Calu3 (cell line): ENCODE measurements at regions not wholly inside any gene's neighbourhood (a gene's known extent, or its start where the extent isn't known, plus 50 kb on each side); places are given as distances from the start of the nearest gene placed in this dataset.

Source experiments
- BruUV-seq: library from RNA; stranded (reverse); fragments of 400-500 nt; replicated peaks from 2 replicates; lab custom pipeline; 2021; lab: Mats Ljungman, UMichigan
- CTCF ChIA-PET: fragments of 300-600 bp; sonication (Branson Sonifier 250); formaldehyde crosslinking; loops from one replicate; lab custom pipeline; 2022; ENCODE audit warnings: antibody characterized with exemption; lab: Charles Lee
- DNase-seq: peaks from one replicate; pipeline ENCODE4 v3.0.0; 2022
- H3K27ac Mint-ChIP-seq: one replicate; pipeline ENCODE4 v1.8.0; 2022; ENCODE audit warnings: mixed read lengths; ENCODE audit not compliant: unreplicated experiment
- H3K27me3 Mint-ChIP-seq: one replicate; pipeline ENCODE4 v1.8.0; 2022; ENCODE audit warnings: mixed read lengths; ENCODE audit not compliant: unreplicated experiment
- H3K36me3 Mint-ChIP-seq: one replicate; pipeline ENCODE4 v1.8.0; 2022; ENCODE audit warnings: mild to moderate bottlenecking, moderate library complexity, mixed read lengths; ENCODE audit not compliant: insufficient read depth, unreplicated experiment
- H3K4me1 Mint-ChIP-seq: one replicate; pipeline ENCODE4 v1.8.0; 2022; ENCODE audit warnings: mild to moderate bottlenecking, low read depth, mixed read lengths; ENCODE audit not compliant: unreplicated experiment
- H3K4me3 Mint-ChIP-seq: one replicate; pipeline ENCODE4 v1.8.0; 2022; ENCODE audit warnings: mild to moderate bottlenecking, low read depth, moderate library complexity, mixed read lengths; ENCODE audit not compliant: unreplicated experiment
- H3K9me3 Mint-ChIP-seq: one replicate; pipeline ENCODE4 v1.8.0; 2022; ENCODE audit warnings: low read depth, mixed read lengths; ENCODE audit not compliant: unreplicated experiment
- CTCF ChIP-seq: fragments of 200-600 bp; IDR thresholded peaks from one replicate; pipeline ENCODE4 v1.8.0; 2022; ENCODE audit warnings: antibody characterized with exemption; ENCODE audit not compliant: unreplicated experiment
- intact Hi-C: fragments of 100-400 bp; cut with micrococcal nuclease; formaldehyde crosslinking; loops from one replicate; pipeline ENCODE4 v1.10.0; 2022; ENCODE audit not compliant: unreplicated experiment

- H3K9me3 Mint-ChIP-seq: no peaks in the 10 kb centered on the region
- no peaks in the 10 kb centered on the region for H3K36me3 Mint-ChIP-seq
- CTCF ChIA-PET: no interaction called here
- no peak for TF ChIP-seq CTCF
- no peaks in the 10 kb centered on the region for H3K4me1 Mint-ChIP-seq
- H3K27ac Mint-ChIP-seq: no peak overlapping the region
- no peak overlapping the region for H3K4me3 Mint-ChIP-seq
- BruUV-seq: no TSS peak
- no peaks in the 10 kb centered on the region for H3K27me3 Mint-ChIP-seq
- DNase-seq: no peak
- intact Hi-C loops: no loop called here
Measured at GRCh38 chr13:80033286-80033685, 307.6 kb downstream of the SPRY2 start.

- intact Hi-C loops: no loop called here
- no TSS peak for BruUV-seq
- H3K27me3 Mint-ChIP-seq: no peaks in the 10 kb centered on the region
- DNase-seq: peak; percentile 22
- H3K9me3 Mint-ChIP-seq: no peaks in the 10 kb centered on the region
- CTCF ChIA-PET: no interaction called here
- TF ChIP-seq CTCF: no peak
- H3K36me3 Mint-ChIP-seq: no peaks in the 10 kb centered on the region
- no peak overlapping the region for H3K27ac Mint-ChIP-seq
- no peaks in the 10 kb centered on the region for H3K4me1 Mint-ChIP-seq
- no peak overlapping the region for H3K4me3 Mint-ChIP-seq
Measured at GRCh38 chr13:80030491-80030890, 310.4 kb downstream of the SPRY2 start.

GRCh38 chr13:80029170-80029569 lies 311.8 kb downstream of the SPRY2 start:
- no TSS peak for BruUV-seq
- CTCF ChIA-PET: no interaction called here
- Mint-ChIP-seq H3K4me3 (no peak overlapping the region), H3K27ac (no peak overlapping the region), H3K27me3 (no peaks in the 10 kb centered on the region), H3K4me1 (no peaks in the 10 kb centered on the region), H3K36me3 (no peaks in the 10 kb centered on the region), H3K9me3 (no peaks in the 10 kb centered on the region)
- intact Hi-C loops: no loop called here
- DNase-seq: no peak
- TF ChIP-seq CTCF: no peak

GRCh38 chr13:80022146-80022545 lies 318.8 kb downstream of the SPRY2 start:
- intact Hi-C loops: no loop called here
- no peak for TF ChIP-seq CTCF
- Mint-ChIP-seq H3K27me3 (no peaks in the 10 kb centered on the region), H3K27ac (no peak overlapping the region), H3K36me3 (no peaks in the 10 kb centered on the region), H3K4me3 (no peak overlapping the region), H3K4me1 (no peaks in the 10 kb centered on the region), H3K9me3 (no peaks in the 10 kb centered on the region)
- no TSS peak for BruUV-seq
- CTCF ChIA-PET: no interaction called here
- no peak for DNase-seq
